NB4 (cell line): ENCODE measurements at regions not wholly inside any gene's neighbourhood (a gene's known extent, or its start where the extent isn't known, plus 50 kb on each side); places are given as distances from the start of the nearest gene placed in this dataset.

ENCODE experiments used
- CTCF ChIP-seq: IDR thresholded peaks from one replicate; pipeline ENCODE4 v1.5.1; 2012; ENCODE audit warnings: low read depth, low read length
- POLR2A ChIP-seq: IDR thresholded peaks from 2 replicates; pipeline ENCODE4 v1.6.1; 2011; ENCODE audit warnings: mild to moderate bottlenecking; ENCODE audit not compliant: insufficient read length; ENCODE audit errors: extremely low read depth
- TF ChIP-seq, protein P1 (sequence below): IDR thresholded peaks from 2 replicates; pipeline ENCODE4 v1.6.1; 2011; ENCODE audit warnings: low read depth, low read length

- no peak for TF ChIP-seq CTCF
- TF ChIP-seq POLR2A: no peak
- TF ChIP-seq, protein P1, sequence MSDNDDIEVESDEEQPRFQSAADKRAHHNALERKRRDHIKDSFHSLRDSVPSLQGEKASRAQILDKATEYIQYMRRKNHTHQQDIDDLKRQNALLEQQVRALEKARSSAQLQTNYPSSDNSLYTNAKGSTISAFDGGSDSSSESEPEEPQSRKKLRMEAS: no peak
Measured at GRCh38 chr3:66931699-66932098, 66.4 kb upstream of the KBTBD8 start.
